Fibroblast of lung (primary cell): ENCODE measurements at regions not wholly inside any gene's neighbourhood (a gene's known extent, or its start where the extent isn't known, plus 50 kb on each side); places are given as distances from the start of the nearest gene placed in this dataset.

Experiments used
- CTCF ChIP-seq, 2 donors: IDR thresholded peaks in 1 of 2; conservative IDR thresholded peaks in 1 of 2; 1 replicate in 1 of 2; 2 replicates in 1 of 2; pipeline ENCODE4 v1.5.1; 2011 to 2012; ENCODE audit warnings: low read length in 2 of 2, control low read depth in 1 of 2, inconsistent platforms in 1 of 2, low read depth in 1 of 2, mild to moderate bottlenecking in 1 of 2
- EZH2 ChIP-seq: IDR thresholded peaks from 2 replicates; pipeline ENCODE4 v1.5.1; 2012; ENCODE audit warnings: low read length, control low read depth, mild to moderate bottlenecking; ENCODE audit errors: missing control alignments

DNA sequence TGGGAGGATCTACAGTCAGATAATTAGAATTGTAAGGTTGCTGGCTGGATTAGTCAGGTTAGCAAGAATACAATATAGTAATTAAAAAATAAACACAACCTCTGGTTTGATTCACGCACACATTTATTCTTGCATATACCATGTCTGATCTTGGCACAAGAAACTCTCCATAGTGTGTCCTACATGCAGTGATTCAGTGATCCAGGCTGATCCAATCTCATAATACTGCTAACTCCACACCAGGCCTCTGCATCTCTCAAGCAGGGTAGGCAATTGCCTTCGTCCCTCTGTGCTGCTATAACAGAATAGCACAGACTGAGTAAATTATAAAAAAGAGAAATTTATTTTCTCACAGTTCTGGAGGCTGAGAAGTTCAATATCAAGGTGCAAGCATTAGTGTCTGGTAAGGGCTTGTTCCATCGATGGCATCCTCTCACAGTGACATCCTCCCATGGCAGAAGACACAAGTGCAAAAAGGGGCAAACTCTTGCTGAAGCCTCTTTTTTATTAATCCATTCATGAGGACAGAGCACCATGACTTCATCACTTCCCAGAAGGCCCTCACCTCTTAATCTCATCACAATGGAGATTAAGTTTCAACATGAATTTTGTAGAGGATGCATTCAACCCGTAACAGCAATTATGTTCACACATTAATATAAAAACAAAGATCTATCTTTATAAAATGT is 741.0 kb upstream of the NCAM2 start:
- TF ChIP-seq EZH2 (no peak), CTCF (conservative IDR thresholded peaks at IDR 0.05 in 1 of 2, IDR thresholded peaks at IDR 0.05 in 1 of 2; ENCODE audit: low read depth in 1 of 2, low read length in 2 of 2) (no peak)
